ENCODE measurements at regions not wholly inside any gene's neighbourhood (a gene's known extent, or its start where the extent isn't known, plus 50 kb on each side); places are given as distances from the start of the nearest gene placed in this dataset.
"Not testable (repeated sequence)": the region's sequence is repeated elsewhere in the genome, so short reads cannot be mapped to it uniquely, and the experiment has no call there.

DNA sequence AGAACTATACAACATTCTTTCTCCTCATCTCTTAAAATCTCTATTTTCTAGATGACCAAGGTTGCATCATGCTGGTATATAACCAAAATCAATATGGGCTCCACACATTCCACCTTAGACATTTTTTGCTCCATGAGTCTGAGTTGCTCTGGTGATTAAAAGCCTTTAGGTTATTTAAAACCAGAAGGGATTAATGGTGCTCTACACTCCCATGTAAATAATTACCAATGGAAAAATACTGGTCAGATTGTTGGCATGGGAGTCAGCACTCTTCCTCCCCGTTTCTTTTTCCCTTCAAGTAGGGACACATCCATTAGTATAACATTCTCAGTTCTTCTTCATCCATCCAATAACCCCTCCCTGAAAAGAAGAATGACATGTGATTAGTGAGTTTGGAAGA lies 747.7 kb downstream of the PCDH17 start:
- Mint-ChIP-seq H3K27me3 (no peaks in the 10 kb centered on the region), H3K4me1 (peaks cover 0 to 2% (median 0%) of the 10 kb centered on the region in 7 donors), H3K36me3 (no peaks in the 10 kb centered on the region), H3K27ac (no peak overlapping the region), H3K9me3 (peaks cover 0 to 6% (median 4%) of the 10 kb centered on the region in 11 donors), H3K4me3 (no peak overlapping the region)
- Histone ChIP-seq H3K27me3 (ENCODE audit: control insufficient read depth in 2 of 2, insufficient read depth in 2 of 2, low read length in 2 of 2) (no peaks in the 10 kb centered on the region), H3K27ac (ENCODE audit: low read depth, low read length) (no peak overlapping the region), H3K9me3 (ENCODE audit: control insufficient read depth in 2 of 3, low read length in 3 of 3) (no peaks in the 10 kb centered on the region), H3K4me1 (ENCODE audit: control insufficient read depth in 2 of 2, insufficient read depth in 2 of 2, low read length in 2 of 2) (no peaks in the 10 kb centered on the region), H3K4me3 (ENCODE audit: low read length) (no peak overlapping the region), H3K36me3 (ENCODE audit: control insufficient read depth in 2 of 3, insufficient read depth in 3 of 3, low read length in 3 of 3) (no peaks in the 10 kb centered on the region)
- ChIA-PET POLR2A (no interaction called here), CTCF (no interaction called here)
- intact Hi-C loops (cut with micrococcal nuclease), result no loop called here
- DNase-seq (no peak), ATAC-seq (no peak)

DNA sequence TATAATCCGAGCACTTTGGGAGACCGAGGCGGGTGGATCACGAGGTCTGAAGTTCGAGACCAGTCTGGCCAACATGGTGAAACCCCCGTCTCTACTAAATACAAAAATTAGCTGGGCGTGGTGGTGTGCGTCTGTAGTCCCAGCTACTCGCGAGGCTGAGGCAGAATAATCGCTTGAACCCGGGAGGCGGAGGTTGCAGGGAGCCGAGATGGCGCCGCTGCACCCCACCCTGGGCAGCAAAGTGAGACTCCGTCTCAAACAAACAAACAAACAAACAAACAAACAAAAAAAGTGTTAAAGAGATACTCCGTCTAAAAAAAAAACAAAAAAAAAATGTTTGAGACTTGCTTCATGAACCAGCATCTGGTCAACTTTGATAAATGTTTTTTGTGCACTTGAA lies 753.8 kb downstream of the PCDH17 start:
- CTCF ChIA-PET, DNase-seq: not testable (repeated sequence)

DNA sequence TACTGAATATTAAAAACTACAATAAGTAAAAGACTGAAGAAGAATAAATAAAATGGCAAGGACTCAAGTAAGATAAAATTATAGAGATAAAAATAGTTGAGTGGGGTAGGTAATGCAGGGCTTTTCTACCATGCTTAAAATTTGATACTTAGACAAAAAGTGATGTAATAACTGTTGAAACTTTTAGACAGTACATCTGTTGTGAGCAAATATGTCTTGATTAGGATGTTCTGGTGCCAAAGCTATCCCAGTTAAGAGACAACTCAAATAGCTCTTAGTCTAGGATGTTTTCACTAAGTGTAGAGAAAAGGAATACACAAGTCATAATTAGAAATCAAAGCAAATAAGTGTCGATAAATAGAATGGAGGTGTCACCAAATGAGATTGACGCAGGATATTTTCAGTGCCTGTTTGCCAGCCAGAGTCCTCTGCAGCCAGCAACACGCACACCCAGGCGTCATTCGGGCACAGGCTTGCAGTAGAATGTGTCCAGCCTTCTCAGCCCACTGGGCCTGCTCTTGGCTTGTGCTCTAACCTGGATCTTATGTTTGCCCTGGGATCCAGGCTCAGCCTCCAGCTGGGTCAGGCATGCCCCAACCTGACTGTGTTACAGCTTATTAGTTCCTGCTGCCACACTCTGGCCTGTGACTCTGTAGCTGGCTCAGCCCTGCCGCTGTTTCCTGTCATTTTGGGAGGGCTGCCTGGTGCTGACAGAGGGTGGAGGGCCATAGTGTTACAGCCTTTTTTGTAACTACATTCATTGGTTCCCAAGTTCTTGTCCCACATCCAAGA lies 766.2 kb downstream of the PCDH17 start:
- H3K27me3 Mint-ChIP-seq, result no peaks in the 10 kb centered on the region
- no peaks in the 10 kb centered on the region for H3K36me3 Mint-ChIP-seq

More for the DNA sequence above, 753.8 kb downstream of the PCDH17 start:
- intact Hi-C loops (cut with micrococcal nuclease); H3K27ac ChIP-seq (ENCODE audit: low read depth, low read length); H3K9me3 Mint-ChIP-seq; H3K4me1 ChIP-seq (ENCODE audit: control insufficient read depth in 2 of 2, insufficient read depth in 2 of 2, low read length in 2 of 2); H3K4me3 Mint-ChIP-seq; H3K27me3 Mint-ChIP-seq; H3K27me3 ChIP-seq (ENCODE audit: control insufficient read depth in 2 of 2, insufficient read depth in 2 of 2, low read length in 2 of 2); H3K9me3 ChIP-seq (ENCODE audit: control insufficient read depth in 2 of 3, low read length in 3 of 3); H3K36me3 Mint-ChIP-seq; H3K36me3 ChIP-seq (ENCODE audit: control insufficient read depth in 2 of 3, insufficient read depth in 3 of 3, low read length in 3 of 3); H3K27ac Mint-ChIP-seq; H3K4me1 Mint-ChIP-seq; POLR2A ChIA-PET; H3K4me3 ChIP-seq (ENCODE audit: low read length); ATAC-seq: not testable (repeated sequence)

DNA sequence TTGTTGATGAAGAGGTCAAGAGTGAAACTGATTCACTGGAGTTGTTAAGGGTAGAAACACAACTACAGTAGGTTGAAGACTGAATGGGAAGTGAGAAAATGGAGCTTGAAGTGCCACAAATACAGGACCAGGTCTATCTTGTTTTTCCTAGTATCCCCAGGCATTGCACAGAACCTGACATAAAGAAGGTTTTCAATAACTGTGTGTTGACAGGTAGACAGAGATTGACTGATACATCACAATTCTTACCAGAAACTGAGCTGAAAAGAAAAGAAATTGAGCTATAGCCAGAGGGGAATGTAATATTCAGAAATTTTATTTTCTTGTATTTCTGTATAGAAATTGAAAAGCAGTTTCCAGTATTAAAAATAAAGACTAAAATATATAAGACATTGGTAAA lies 767.7 kb downstream of the PCDH17 start:
- ATAC-seq (no peak), DNase-seq (no peak)
- no peaks in the 10 kb centered on the region for H3K27me3 ChIP-seq (ENCODE audit: control insufficient read depth in 2 of 2, insufficient read depth in 2 of 2, low read length in 2 of 2)
- ChIA-PET POLR2A (no interaction called here), CTCF (no interaction called here)
- H3K9me3 Mint-ChIP-seq, result peaks cover 2 to 42% (median 12%) of the 10 kb centered on the region in 11 donors
- no peak overlapping the region for H3K27ac ChIP-seq (ENCODE audit: low read depth, low read length)
- intact Hi-C loops (cut with micrococcal nuclease), result no loop called here
- no peaks in the 10 kb centered on the region for H3K36me3 Mint-ChIP-seq
- H3K27ac Mint-ChIP-seq, result no peak overlapping the region
- no peaks in the 10 kb centered on the region for H3K9me3 ChIP-seq (ENCODE audit: control insufficient read depth in 2 of 3, low read length in 3 of 3)
- no peaks in the 10 kb centered on the region for H3K36me3 ChIP-seq (ENCODE audit: control insufficient read depth in 2 of 3, insufficient read depth in 3 of 3, low read length in 3 of 3)
- no peak overlapping the region for H3K4me3 Mint-ChIP-seq
- H3K4me1 ChIP-seq (ENCODE audit: control insufficient read depth in 2 of 2, insufficient read depth in 2 of 2, low read length in 2 of 2), result no peaks in the 10 kb centered on the region
- no peak overlapping the region for H3K4me3 ChIP-seq (ENCODE audit: low read length)
- H3K4me1 Mint-ChIP-seq, result no peaks in the 10 kb centered on the region
- H3K27me3 Mint-ChIP-seq, result no peaks in the 10 kb centered on the region

More for the DNA sequence above, 766.2 kb downstream of the PCDH17 start:
- Histone ChIP-seq H3K9me3 (ENCODE audit: control insufficient read depth in 2 of 3, low read length in 3 of 3) (no peaks in the 10 kb centered on the region), H3K4me3 (ENCODE audit: low read length) (no peak overlapping the region), H3K27me3 (ENCODE audit: control insufficient read depth in 2 of 2, insufficient read depth in 2 of 2, low read length in 2 of 2) (no peaks in the 10 kb centered on the region), H3K27ac (ENCODE audit: low read depth, low read length) (no peak overlapping the region), H3K36me3 (ENCODE audit: control insufficient read depth in 2 of 3, insufficient read depth in 3 of 3, low read length in 3 of 3) (no peaks in the 10 kb centered on the region), H3K4me1 (ENCODE audit: control insufficient read depth in 2 of 2, insufficient read depth in 2 of 2, low read length in 2 of 2) (no peaks in the 10 kb centered on the region)
- Mint-ChIP-seq H3K4me3 (no peak overlapping the region), H3K4me1 (no peaks in the 10 kb centered on the region), H3K9me3 (peaks cover 2 to 48% (median 12%) of the 10 kb centered on the region in 11 donors), H3K27ac (no peak overlapping the region)
- DNase-seq (no peak), ATAC-seq (no peak)
- POLR2A ChIA-PET, result no interaction called here
- intact Hi-C loops (cut with micrococcal nuclease), result no loop called here
- CTCF ChIA-PET, result no interaction called here

DNA sequence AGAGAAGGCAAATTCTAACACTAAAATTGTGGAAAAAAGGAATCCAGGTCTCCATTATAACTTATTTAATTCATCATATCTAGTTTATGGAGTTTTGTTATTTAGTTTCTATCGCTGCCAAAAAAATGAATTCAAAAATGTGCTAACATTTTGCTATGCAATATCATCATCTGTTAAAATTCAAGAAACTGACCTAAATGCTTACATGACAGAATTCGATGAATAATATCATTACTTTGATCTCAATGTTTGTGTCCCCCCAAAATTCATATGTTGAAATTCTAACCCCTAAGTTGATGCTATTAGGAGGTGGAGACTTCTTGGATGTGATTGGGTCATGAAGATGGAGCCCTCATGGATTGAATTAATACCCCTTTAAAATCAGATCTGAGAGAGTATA lies 775.0 kb downstream of the PCDH17 start:
- Mint-ChIP-seq H3K4me3 (no peak overlapping the region), H3K9me3 (peaks cover 0 to 16% (median 4%) of the 10 kb centered on the region in 11 donors), H3K27ac (no peak overlapping the region), H3K27me3 (no peaks in the 10 kb centered on the region), H3K4me1 (no peaks in the 10 kb centered on the region), H3K36me3 (no peaks in the 10 kb centered on the region)
- ChIA-PET POLR2A (no interaction called here), CTCF (no interaction called here)
- Histone ChIP-seq H3K4me3 (ENCODE audit: low read length) (no peak overlapping the region), H3K36me3 (ENCODE audit: control insufficient read depth in 2 of 3, insufficient read depth in 3 of 3, low read length in 3 of 3) (no peaks in the 10 kb centered on the region), H3K27me3 (ENCODE audit: control insufficient read depth in 2 of 2, insufficient read depth in 2 of 2, low read length in 2 of 2) (no peaks in the 10 kb centered on the region), H3K4me1 (ENCODE audit: control insufficient read depth in 2 of 2, insufficient read depth in 2 of 2, low read length in 2 of 2) (no peaks in the 10 kb centered on the region), H3K9me3 (ENCODE audit: control insufficient read depth in 2 of 3, low read length in 3 of 3) (no peaks in the 10 kb centered on the region), H3K27ac (ENCODE audit: low read depth, low read length) (no peak overlapping the region)
- intact Hi-C loops (cut with micrococcal nuclease), result no loop called here
- DNase-seq (no peak), ATAC-seq (no peak)

DNA sequence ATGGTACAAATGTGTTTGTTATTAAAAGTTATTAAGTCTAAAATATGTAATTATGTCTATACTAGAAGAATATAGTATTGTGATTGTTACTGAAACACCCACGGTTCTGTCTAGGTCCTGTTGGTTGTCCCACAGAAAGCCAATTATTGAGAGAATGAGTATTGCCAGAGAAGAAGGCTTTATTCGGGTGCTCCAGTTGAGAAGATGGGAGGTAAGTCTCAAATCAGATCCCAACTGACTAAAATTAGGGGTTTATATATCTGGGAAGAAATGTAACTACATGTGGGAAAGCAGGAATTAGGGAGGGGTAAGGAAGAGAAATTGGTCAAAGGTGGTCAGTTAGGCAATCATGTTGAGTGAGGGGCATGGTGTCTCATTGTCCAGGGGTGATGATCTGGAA lies 798.4 kb downstream of the PCDH17 start:
- H3K4me3 Mint-ChIP-seq, result no peak overlapping the region
- DNase-seq (no peak), ATAC-seq (no peak)
- no peaks in the 10 kb centered on the region for H3K27me3 ChIP-seq (ENCODE audit: control insufficient read depth in 2 of 2, insufficient read depth in 2 of 2, low read length in 2 of 2)
- peaks cover 5 to 21% (median 11%) of the 10 kb centered on the region in 11 donors for H3K9me3 Mint-ChIP-seq
- peaks cover 0 to 4% (median 0%) of the 10 kb centered on the region in 3 experiments for H3K9me3 ChIP-seq (ENCODE audit: control insufficient read depth in 2 of 3, low read length in 3 of 3)
- no peaks in the 10 kb centered on the region for H3K4me1 Mint-ChIP-seq
- intact Hi-C loops (cut with micrococcal nuclease), result no loop called here
- H3K36me3 ChIP-seq (ENCODE audit: control insufficient read depth in 2 of 3, insufficient read depth in 3 of 3, low read length in 3 of 3), result no peaks in the 10 kb centered on the region
- H3K27ac Mint-ChIP-seq, result no peak overlapping the region
- no peaks in the 10 kb centered on the region for H3K36me3 Mint-ChIP-seq
- CTCF ChIA-PET, result no interaction called here
- H3K27me3 Mint-ChIP-seq, result no peaks in the 10 kb centered on the region
- H3K27ac ChIP-seq (ENCODE audit: low read depth, low read length), result no peak overlapping the region
- POLR2A ChIA-PET, result no interaction called here
- no peaks in the 10 kb centered on the region for H3K4me1 ChIP-seq (ENCODE audit: control insufficient read depth in 2 of 2, insufficient read depth in 2 of 2, low read length in 2 of 2)
- H3K4me3 ChIP-seq (ENCODE audit: low read length), result no peak overlapping the region

DNA sequence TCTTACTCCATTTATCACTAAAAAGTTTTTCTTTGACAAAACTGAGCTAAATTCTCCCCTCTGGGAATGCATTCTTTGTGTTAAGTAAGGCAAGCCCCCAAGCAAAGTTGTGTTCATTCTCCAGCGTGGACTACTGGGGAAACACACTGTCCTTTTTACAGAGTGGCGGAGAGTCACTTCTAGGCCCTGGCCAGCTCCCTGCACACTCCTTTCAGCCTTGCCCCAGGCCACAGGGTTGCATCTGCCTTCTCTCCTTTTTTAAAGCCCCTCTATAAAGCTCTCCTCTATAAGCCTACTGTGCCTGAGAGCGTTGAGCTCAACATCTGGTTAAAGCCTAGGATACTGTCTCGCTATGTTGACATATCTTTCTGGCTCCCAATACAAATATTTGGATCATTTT lies 803.4 kb downstream of the PCDH17 start:
- ATAC-seq (no peak), DNase-seq (no peak)
- Histone ChIP-seq H3K4me1 (ENCODE audit: control insufficient read depth in 2 of 2, insufficient read depth in 2 of 2, low read length in 2 of 2) (no peaks in the 10 kb centered on the region), H3K27me3 (ENCODE audit: control insufficient read depth in 2 of 2, insufficient read depth in 2 of 2, low read length in 2 of 2) (no peaks in the 10 kb centered on the region), H3K27ac (ENCODE audit: low read depth, low read length) (no peak overlapping the region), H3K4me3 (ENCODE audit: low read length) (no peak overlapping the region), H3K36me3 (ENCODE audit: control insufficient read depth in 2 of 3, insufficient read depth in 3 of 3, low read length in 3 of 3) (no peaks in the 10 kb centered on the region), H3K9me3 (ENCODE audit: control insufficient read depth in 2 of 3, low read length in 3 of 3) (peaks cover 0 to 3% (median 0%) of the 10 kb centered on the region in 3 experiments)
- intact Hi-C loops (cut with micrococcal nuclease), result no loop called here
- H3K4me3 Mint-ChIP-seq, result no peak overlapping the region
- ChIA-PET POLR2A (no interaction called here), CTCF (no interaction called here)
- H3K9me3 Mint-ChIP-seq, result peaks cover 1 to 12% (median 4%) of the 10 kb centered on the region in 11 donors
- no peaks in the 10 kb centered on the region for H3K27me3 Mint-ChIP-seq
- no peaks in the 10 kb centered on the region for H3K4me1 Mint-ChIP-seq
- H3K27ac Mint-ChIP-seq, result no peak overlapping the region
- H3K36me3 Mint-ChIP-seq, result no peaks in the 10 kb centered on the region
